ENCODE measurements at regions not wholly inside any gene's neighbourhood (a gene's known extent, or its start where the extent isn't known, plus 50 kb on each side); places are given as distances from the start of the nearest gene placed in this dataset.
"Not testable (repeated sequence)": the region's sequence is repeated elsewhere in the genome, so short reads cannot be mapped to it uniquely, and the experiment has no call there.

- Mint-ChIP-seq H3K27me3 (no peaks in the 10 kb centered on the region), H3K4me1 (no peaks in the 10 kb centered on the region), H3K9me3 (peaks cover 6% of the 10 kb centered on the region), H3K27ac (no peak overlapping the region), H3K4me3 (no peak overlapping the region), H3K36me3 (ENCODE audit: low read depth) (no peaks in the 10 kb centered on the region)
- no peak for DNase-seq
- no peak for ATAC-seq
Observed at GRCh38 chr4:64724689-64725088, 315.4 kb upstream of the TECRL start.

- Mint-ChIP-seq H3K27me3 (no peaks in the 10 kb centered on the region), H3K4me3 (no peak overlapping the region), H3K4me1 (no peaks in the 10 kb centered on the region), H3K27ac (no peak overlapping the region), H3K36me3 (ENCODE audit: low read depth) (no peaks in the 10 kb centered on the region), H3K9me3 (peaks cover 7% of the 10 kb centered on the region)
- no peak for DNase-seq
- no peak for ATAC-seq
Observed at GRCh38 chr4:64721106-64721505, 311.9 kb upstream of the TECRL start.

- DNase-seq = no peak
- no peak overlapping the region for H3K4me3 Mint-ChIP-seq
Observed at GRCh38 chr4:64718091-64718490, 308.8 kb upstream of the TECRL start.

GRCh38 chr4:64715741-64716140, 306.5 kb upstream of the TECRL start:
- H3K9me3 Mint-ChIP-seq = peaks cover 5% of the 10 kb centered on the region
- H3K27me3 Mint-ChIP-seq = no peaks in the 10 kb centered on the region
- no peaks in the 10 kb centered on the region for H3K4me1 Mint-ChIP-seq
- ATAC-seq (no peak), DNase-seq (no peak)
- no peak overlapping the region for H3K4me3 Mint-ChIP-seq
- H3K27ac Mint-ChIP-seq = no peak overlapping the region
- no peaks in the 10 kb centered on the region for H3K36me3 Mint-ChIP-seq (ENCODE audit: low read depth)

More at GRCh38 chr4:64718091-64718490, 308.8 kb upstream of the TECRL start:
- no peak for ATAC-seq
- Mint-ChIP-seq H3K27me3 (no peaks in the 10 kb centered on the region), H3K9me3 (peaks cover 5% of the 10 kb centered on the region), H3K27ac (no peak overlapping the region), H3K36me3 (ENCODE audit: low read depth) (no peaks in the 10 kb centered on the region), H3K4me1 (no peaks in the 10 kb centered on the region)

GRCh38 chr4:64713256-64713840, 304.1 kb upstream of the TECRL start:
- H3K9me3 Mint-ChIP-seq = peaks cover 2% of the 10 kb centered on the region
- no peaks in the 10 kb centered on the region for H3K4me1 Mint-ChIP-seq
- no peak for DNase-seq
- H3K27ac Mint-ChIP-seq = no peak overlapping the region
- H3K27me3 Mint-ChIP-seq = no peaks in the 10 kb centered on the region
- H3K4me3 Mint-ChIP-seq = no peak overlapping the region
- ATAC-seq = no peak
- H3K36me3 Mint-ChIP-seq (ENCODE audit: low read depth) = no peaks in the 10 kb centered on the region

GRCh38 chr4:64712590-64712989, 303.3 kb upstream of the TECRL start:
- no peak for ATAC-seq
- Mint-ChIP-seq H3K36me3 (ENCODE audit: low read depth) (no peaks in the 10 kb centered on the region), H3K4me1 (no peaks in the 10 kb centered on the region), H3K4me3 (no peak overlapping the region), H3K27me3 (no peaks in the 10 kb centered on the region), H3K27ac (no peak overlapping the region), H3K9me3 (no peaks in the 10 kb centered on the region)
- no peak for DNase-seq

GRCh38 chr4:64705989-64706388, 296.7 kb upstream of the TECRL start:
- Mint-ChIP-seq H3K4me3 (no peak overlapping the region), H3K9me3 (peaks cover 9% of the 10 kb centered on the region), H3K27me3 (no peaks in the 10 kb centered on the region), H3K27ac (no peak overlapping the region), H3K36me3 (ENCODE audit: low read depth) (no peaks in the 10 kb centered on the region), H3K4me1 (no peaks in the 10 kb centered on the region)
- DNase-seq (no peak), ATAC-seq (no peak)

- no peak overlapping the region for H3K27ac Mint-ChIP-seq
- no peak overlapping the region for H3K4me3 Mint-ChIP-seq
- H3K9me3 Mint-ChIP-seq = peaks cover 5% of the 10 kb centered on the region
- DNase-seq (no peak), ATAC-seq (no peak)
- no peaks in the 10 kb centered on the region for H3K27me3 Mint-ChIP-seq
- H3K36me3 Mint-ChIP-seq (ENCODE audit: low read depth) = no peaks in the 10 kb centered on the region
- H3K4me1 Mint-ChIP-seq = no peaks in the 10 kb centered on the region
Observed at GRCh38 chr4:64698171-64698570, 288.9 kb upstream of the TECRL start.

GRCh38 chr4:64682946-64683345, 273.7 kb upstream of the TECRL start:
- H3K4me3 Mint-ChIP-seq = no peak overlapping the region

GRCh38 chr4:64682481-64682880, 273.2 kb upstream of the TECRL start:
- Mint-ChIP-seq H3K9me3 (peaks cover 9% of the 10 kb centered on the region), H3K4me1 (no peaks in the 10 kb centered on the region), H3K4me3 (no peak overlapping the region), H3K36me3 (ENCODE audit: low read depth) (no peaks in the 10 kb centered on the region), H3K27ac (no peak overlapping the region), H3K27me3 (no peaks in the 10 kb centered on the region)
- DNase-seq (no peak), ATAC-seq (no peak)

More at GRCh38 chr4:64682946-64683345, 273.7 kb upstream of the TECRL start:
- DNase-seq (no peak), ATAC-seq (no peak)
- no peak overlapping the region for H3K27ac Mint-ChIP-seq
- H3K9me3 Mint-ChIP-seq = peaks cover 6% of the 10 kb centered on the region
- H3K27me3 Mint-ChIP-seq = no peaks in the 10 kb centered on the region
- no peaks in the 10 kb centered on the region for H3K4me1 Mint-ChIP-seq
- H3K36me3 Mint-ChIP-seq (ENCODE audit: low read depth) = no peaks in the 10 kb centered on the region

- H3K9me3 Mint-ChIP-seq = peaks cover 23% of the 10 kb centered on the region
- not testable (repeated sequence) for H3K4me1 Mint-ChIP-seq; ATAC-seq; H3K27me3 Mint-ChIP-seq; H3K4me3 Mint-ChIP-seq; H3K36me3 Mint-ChIP-seq (ENCODE audit: low read depth); DNase-seq; H3K27ac Mint-ChIP-seq
Observed at GRCh38 chr4:64673121-64673520, 263.9 kb upstream of the TECRL start.

- DNase-seq (no peak), ATAC-seq (no peak)
- Mint-ChIP-seq H3K36me3 (ENCODE audit: low read depth) (no peaks in the 10 kb centered on the region), H3K4me3 (no peak overlapping the region), H3K27ac (no peak overlapping the region), H3K4me1 (no peaks in the 10 kb centered on the region), H3K9me3 (peaks cover 10% of the 10 kb centered on the region), H3K27me3 (no peaks in the 10 kb centered on the region)
Observed at GRCh38 chr4:64670647-64671046, 261.4 kb upstream of the TECRL start.

- no peak overlapping the region for H3K4me3 Mint-ChIP-seq
- no peaks in the 10 kb centered on the region for H3K4me1 Mint-ChIP-seq
- ATAC-seq (no peak), DNase-seq (no peak)
- no peaks in the 10 kb centered on the region for H3K36me3 Mint-ChIP-seq (ENCODE audit: low read depth)
- H3K27ac Mint-ChIP-seq = no peak overlapping the region
- no peaks in the 10 kb centered on the region for H3K27me3 Mint-ChIP-seq
- H3K9me3 Mint-ChIP-seq = no peaks in the 10 kb centered on the region
Observed at GRCh38 chr4:64643841-64644240, 234.6 kb upstream of the TECRL start.

- H3K4me3 Mint-ChIP-seq = no peak overlapping the region
- no peak for ATAC-seq
- no peak overlapping the region for H3K27ac Mint-ChIP-seq
Observed at GRCh38 chr4:64642936-64643335, 233.7 kb upstream of the TECRL start.

GRCh38 chr4:64640402-64640801, 231.2 kb upstream of the TECRL start:
- H3K27ac Mint-ChIP-seq; DNase-seq; H3K9me3 Mint-ChIP-seq; H3K4me3 Mint-ChIP-seq; H3K27me3 Mint-ChIP-seq; ATAC-seq; H3K36me3 Mint-ChIP-seq (ENCODE audit: low read depth); H3K4me1 Mint-ChIP-seq: not testable (repeated sequence)

More at GRCh38 chr4:64642936-64643335, 233.7 kb upstream of the TECRL start:
- Mint-ChIP-seq H3K4me1 (no peaks in the 10 kb centered on the region), H3K27me3 (no peaks in the 10 kb centered on the region), H3K9me3 (no peaks in the 10 kb centered on the region), H3K36me3 (ENCODE audit: low read depth) (no peaks in the 10 kb centered on the region)
- DNase-seq = no peak

GRCh38 chr4:64625438-64625837, 216.2 kb upstream of the TECRL start:
- H3K4me3 Mint-ChIP-seq = no peak overlapping the region
- no peaks in the 10 kb centered on the region for H3K9me3 Mint-ChIP-seq
- no peaks in the 10 kb centered on the region for H3K4me1 Mint-ChIP-seq
- no peak for ATAC-seq
- H3K27me3 Mint-ChIP-seq = no peaks in the 10 kb centered on the region
- H3K27ac Mint-ChIP-seq = no peak overlapping the region
- H3K36me3 Mint-ChIP-seq (ENCODE audit: low read depth) = no peaks in the 10 kb centered on the region
- no peak for DNase-seq

Data from activated naive CD8-positive, alpha-beta T cell treated with anti-CD3 and anti-CD28 coated beads, Interleukin-2, amount 50 U/mL, for 24 hours (primary cell).